Duodenal mucosa (tissue), 2 donors: ENCODE measurements at regions not wholly inside any gene's neighbourhood (a gene's known extent, or its start where the extent isn't known, plus 50 kb on each side); places are given as distances from the start of the nearest gene placed in this dataset.

Source experiments
- H3K27ac ChIP-seq: one replicate; pipeline ENCODE4 v1.7.0; 2013; ENCODE audit warnings: low read depth, low read length
- H3K27me3 ChIP-seq, 2 donors: one replicate each; pipeline ENCODE4 v1.7.0; 2013; ENCODE audit warnings: low read length in 2 of 2, control low read depth in 1 of 2; ENCODE audit not compliant: insufficient read depth in 2 of 2, control insufficient read depth in 1 of 2
- H3K36me3 ChIP-seq, 2 donors: one replicate each; pipeline ENCODE4 v1.7.0; 2013; ENCODE audit warnings: low read length in 2 of 2, control low read depth in 1 of 2; ENCODE audit not compliant: insufficient read depth in 2 of 2, control insufficient read depth in 1 of 2
- H3K4me1 ChIP-seq, 2 donors: one replicate each; pipeline ENCODE4 v1.7.0; 2013; ENCODE audit warnings: low read length in 2 of 2, control low read depth in 1 of 2; ENCODE audit not compliant: insufficient read depth in 2 of 2, control insufficient read depth in 1 of 2
- H3K4me3 ChIP-seq, 2 donors: one replicate each; pipeline ENCODE4 v1.7.0; 2013; ENCODE audit warnings: low read length in 2 of 2, low read depth in 1 of 2
- H3K9ac ChIP-seq, 2 donors: one replicate each; pipeline ENCODE4 v1.7.0; 2013; ENCODE audit warnings: low read length in 2 of 2, low read depth in 1 of 2
- H3K9me3 ChIP-seq, 2 donors: one replicate each; pipeline ENCODE4 v1.7.0; 2013; ENCODE audit warnings: low read length in 2 of 2, control low read depth in 1 of 2; ENCODE audit not compliant: control insufficient read depth in 1 of 2

DNA sequence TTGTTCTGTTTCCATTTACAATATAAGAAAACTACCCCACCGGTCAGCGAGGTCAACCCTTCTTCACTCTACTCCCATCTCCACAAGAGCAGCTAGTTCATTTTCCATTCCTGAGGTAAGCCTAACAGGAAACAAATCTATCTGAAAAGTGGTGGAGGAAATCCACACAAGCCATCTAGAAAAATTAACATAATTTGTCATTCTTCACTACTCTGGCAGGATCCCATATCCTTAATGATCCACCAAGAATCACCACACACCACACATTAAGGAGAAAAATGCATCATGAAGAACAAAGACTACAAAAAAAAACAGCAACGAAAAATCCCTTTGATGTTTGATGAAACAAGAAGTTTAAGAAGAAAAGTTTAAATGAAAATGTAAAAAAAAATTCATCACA lies 1771.0 kb downstream of the EFNA5 start:
- no peak overlapping the region for H3K27ac ChIP-seq
- no peaks in the 10 kb centered on the region for H3K36me3 ChIP-seq
- no peak overlapping the region for H3K4me3 ChIP-seq
- no peaks in the 10 kb centered on the region for H3K9me3 ChIP-seq
- no peak overlapping the region for H3K9ac ChIP-seq
- no peaks in the 10 kb centered on the region for H3K27me3 ChIP-seq
- H3K4me1 ChIP-seq: no peaks in the 10 kb centered on the region

GRCh38 chr5:105898183-105898582 lies 1772.6 kb downstream of the EFNA5 start:
- Histone ChIP-seq H3K27me3 (no peaks in the 10 kb centered on the region), H3K4me1 (no peaks in the 10 kb centered on the region)

DNA sequence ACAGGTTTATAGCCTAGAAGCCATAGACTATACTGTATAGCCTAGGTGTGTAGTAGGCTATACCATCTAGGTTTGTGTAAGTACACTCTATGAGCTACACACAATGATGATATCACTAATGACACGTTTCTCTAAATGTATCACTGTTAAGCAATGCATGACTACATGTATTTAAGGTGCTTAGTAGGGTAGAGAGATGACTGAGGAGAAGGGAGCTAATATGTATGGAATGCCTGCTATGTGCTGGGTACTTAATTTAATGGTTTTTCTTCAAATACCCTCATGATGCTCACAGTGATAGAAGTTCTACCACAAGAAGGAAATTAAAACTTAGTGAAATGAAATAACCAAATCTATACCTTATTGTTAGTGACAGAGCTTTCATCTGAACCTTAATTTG lies 1785.5 kb downstream of the EFNA5 start:
- no peak overlapping the region for H3K9ac ChIP-seq
- H3K36me3 ChIP-seq: no peaks in the 10 kb centered on the region
- H3K27me3 ChIP-seq: no peaks in the 10 kb centered on the region
- no peaks in the 10 kb centered on the region for H3K4me1 ChIP-seq
- H3K27ac ChIP-seq: no peak overlapping the region
- no peaks in the 10 kb centered on the region for H3K9me3 ChIP-seq
- H3K4me3 ChIP-seq: no peak overlapping the region

More at GRCh38 chr5:105898183-105898582, 1772.6 kb downstream of the EFNA5 start:
- Histone ChIP-seq H3K9ac (no peak overlapping the region), H3K36me3 (no peaks in the 10 kb centered on the region), H3K9me3 (no peaks in the 10 kb centered on the region), H3K4me3 (no peak overlapping the region), H3K27ac (no peak overlapping the region)

- no peaks in the 10 kb centered on the region for H3K27me3 ChIP-seq
- H3K27ac ChIP-seq: no peak overlapping the region
Measured at GRCh38 chr5:105882956-105883481, 1787.7 kb downstream of the EFNA5 start.

GRCh38 chr5:105878402-105878801 lies 1792.3 kb downstream of the EFNA5 start:
- no peak overlapping the region for H3K4me3 ChIP-seq
- no peak overlapping the region for H3K27ac ChIP-seq
- no peak overlapping the region for H3K9ac ChIP-seq
- peaks cover 0 to 2% of the 10 kb centered on the region in 2 donors for H3K9me3 ChIP-seq
- H3K36me3 ChIP-seq: no peaks in the 10 kb centered on the region
- H3K4me1 ChIP-seq: no peaks in the 10 kb centered on the region
- no peaks in the 10 kb centered on the region for H3K27me3 ChIP-seq

More at GRCh38 chr5:105882956-105883481, 1787.7 kb downstream of the EFNA5 start:
- Histone ChIP-seq H3K4me1 (no peaks in the 10 kb centered on the region), H3K9ac (no peak overlapping the region), H3K4me3 (no peak overlapping the region), H3K36me3 (no peaks in the 10 kb centered on the region), H3K9me3 (no peaks in the 10 kb centered on the region)

- H3K9ac ChIP-seq: no peak overlapping the region
- peaks cover 0 to 2% of the 10 kb centered on the region in 2 donors for H3K9me3 ChIP-seq
- no peaks in the 10 kb centered on the region for H3K4me1 ChIP-seq
- no peaks in the 10 kb centered on the region for H3K36me3 ChIP-seq
- H3K4me3 ChIP-seq: no peak overlapping the region
- no peaks in the 10 kb centered on the region for H3K27me3 ChIP-seq
- no peak overlapping the region for H3K27ac ChIP-seq
Measured at GRCh38 chr5:105877592-105877991, 1793.1 kb downstream of the EFNA5 start.

- Histone ChIP-seq H3K27me3 (no peaks in the 10 kb centered on the region), H3K4me3 (no peak overlapping the region), H3K27ac (no peak overlapping the region)
Measured at GRCh38 chr5:105874316-105874715, 1796.4 kb downstream of the EFNA5 start.

GRCh38 chr5:105872569-105873270 lies 1798.0 kb downstream of the EFNA5 start:
- Histone ChIP-seq H3K27me3 (no peaks in the 10 kb centered on the region), H3K9me3 (peaks cover 0 to 12% of the 10 kb centered on the region in 2 donors), H3K4me1 (no peaks in the 10 kb centered on the region), H3K36me3 (no peaks in the 10 kb centered on the region), H3K9ac (no peak overlapping the region), H3K27ac (no peak overlapping the region), H3K4me3 (no peak overlapping the region)

More at GRCh38 chr5:105874316-105874715, 1796.4 kb downstream of the EFNA5 start:
- H3K36me3 ChIP-seq: no peaks in the 10 kb centered on the region
- H3K4me1 ChIP-seq: no peaks in the 10 kb centered on the region
- H3K9ac ChIP-seq: no peak overlapping the region
- H3K9me3 ChIP-seq: peaks cover 0 to 2% of the 10 kb centered on the region in 2 donors

DNA sequence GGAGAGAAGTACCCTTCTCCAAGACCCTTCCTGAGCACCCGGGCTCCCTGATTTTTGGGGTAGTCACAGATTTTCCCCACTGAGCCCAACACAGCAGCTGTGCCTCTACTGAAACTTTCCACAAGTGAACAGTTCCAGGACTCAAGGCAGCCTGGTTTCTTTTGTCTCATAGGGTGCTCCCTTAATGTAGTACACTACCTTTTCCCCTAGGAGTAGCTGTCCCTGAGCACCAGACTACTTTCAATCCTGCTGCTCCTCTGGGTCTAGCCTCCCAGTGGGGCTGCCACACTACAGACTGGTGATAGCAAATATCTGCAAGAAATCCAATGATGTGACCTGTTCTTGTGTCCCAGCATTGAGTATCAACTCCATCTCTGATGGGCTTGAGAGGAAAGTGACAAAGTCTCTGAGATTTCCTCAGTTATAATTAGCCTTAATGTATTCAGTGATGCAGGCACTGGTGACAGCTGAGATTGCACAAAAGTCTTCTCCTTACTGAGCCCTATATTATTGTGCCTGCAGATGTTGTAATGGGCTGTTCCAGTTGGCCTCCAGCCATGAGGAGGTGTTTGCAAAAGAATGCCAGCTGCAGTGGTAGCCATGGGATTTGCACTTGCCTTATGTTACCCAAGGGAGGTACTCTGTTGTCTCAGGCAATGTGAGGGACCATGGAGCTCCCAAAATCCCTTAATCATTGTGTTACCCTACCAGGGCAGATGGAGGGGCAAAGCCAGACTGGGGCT lies 1802.5 kb downstream of the EFNA5 start:
- Histone ChIP-seq H3K27ac (no peak overlapping the region), H3K36me3 (no peaks in the 10 kb centered on the region), H3K9me3 (peaks cover 4 to 10% of the 10 kb centered on the region in 2 donors), H3K27me3 (no peaks in the 10 kb centered on the region), H3K4me1 (no peaks in the 10 kb centered on the region), H3K4me3 (no peak overlapping the region), H3K9ac (no peak overlapping the region)

DNA sequence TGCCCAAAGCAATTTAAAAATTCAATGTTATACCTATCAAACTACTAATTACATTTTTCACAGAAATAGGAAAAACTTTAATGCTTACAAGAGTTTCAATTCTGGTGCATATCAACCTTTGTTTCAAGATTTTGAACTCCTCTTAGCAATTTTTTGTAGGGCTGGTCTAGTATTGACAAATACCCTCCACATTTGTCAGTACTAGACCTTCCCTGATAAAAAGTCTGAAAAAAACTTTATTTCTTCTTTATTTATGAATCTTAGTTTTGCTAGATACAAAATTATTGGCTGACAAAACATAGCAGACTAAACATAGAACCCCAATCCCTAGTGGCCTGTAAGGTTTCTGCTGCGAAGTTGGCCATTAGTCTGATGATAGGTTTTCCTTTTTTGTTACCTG lies 1804.9 kb downstream of the EFNA5 start:
- H3K27ac ChIP-seq: no peak overlapping the region
- H3K9ac ChIP-seq: no peak overlapping the region
- no peaks in the 10 kb centered on the region for H3K36me3 ChIP-seq
- no peaks in the 10 kb centered on the region for H3K27me3 ChIP-seq
- no peaks in the 10 kb centered on the region for H3K4me1 ChIP-seq
- H3K4me3 ChIP-seq: no peak overlapping the region
- peaks cover 5 to 13% of the 10 kb centered on the region in 2 donors for H3K9me3 ChIP-seq
